Upper lobe of left lung (tissue), 4 donors: ENCODE measurements at regions not wholly inside any gene's neighbourhood (a gene's known extent, or its start where the extent isn't known, plus 50 kb on each side); places are given as distances from the start of the nearest gene placed in this dataset.

Experiments used
- EP300 ChIP-seq, 4 donors: sonication (generic); formaldehyde crosslinking; IDR thresholded peaks; one replicate each; pipeline ENCODE4 v1.5.1; 2017; ENCODE audit warnings: antibody characterized with exemption in 4 of 4, control low read depth in 2 of 4
- POLR2A ChIP-seq, 4 donors: fragments of 450-650 bp; IDR thresholded peaks; one replicate each; pipeline ENCODE4 v1.5.1; 2016 to 2017; ENCODE audit warnings: antibody characterized with exemption in 4 of 4, mild to moderate bottlenecking in 2 of 4
- POLR2AphosphoS5 ChIP-seq, 2 donors: sonication (generic); formaldehyde crosslinking; IDR thresholded peaks; one replicate each; pipeline ENCODE4 v1.5.1; 2017; ENCODE audit warnings: antibody characterized with exemption in 2 of 2
- TF ChIP-seq, protein P1 (sequence below), 6 experiments: fragments of 450-650 bp in 4 of 6; fragments of 200-600 bp in 2 of 6; sonication (generic) in 2 of 6; IDR thresholded peaks; one replicate each; pipeline ENCODE4 v1.5.1; 2016 to 2019; ENCODE audit warnings: antibody characterized with exemption in 6 of 6

DNA sequence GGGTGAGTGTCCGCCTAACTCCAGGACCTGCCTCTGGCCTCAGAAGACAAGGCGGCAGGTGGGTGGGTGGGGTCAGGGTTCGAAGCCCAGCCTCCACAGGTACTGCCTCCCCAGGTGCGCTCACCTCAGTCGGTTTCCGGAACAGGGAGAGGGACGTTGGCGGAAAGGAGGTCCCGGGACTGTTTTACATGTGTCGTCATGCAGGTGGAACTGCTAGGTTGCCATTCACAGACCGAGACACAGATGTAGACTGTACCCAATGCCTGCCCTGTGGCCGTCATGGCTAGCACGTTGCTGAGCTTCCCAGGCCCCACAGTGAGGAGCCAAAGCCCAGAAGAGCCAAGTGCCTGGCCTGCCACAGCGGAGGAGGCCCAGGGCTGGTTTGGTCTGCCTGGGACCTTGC, 284.0 kb upstream of the HS6ST1 start:
- TF ChIP-seq EP300 (IDR thresholded peaks at IDR 0.05) (no peak), POLR2A (IDR thresholded peaks at IDR 0.05) (no peak), POLR2AphosphoS5 (IDR thresholded peaks at IDR 0.05) (no peak)
- TF ChIP-seq, protein P1, sequence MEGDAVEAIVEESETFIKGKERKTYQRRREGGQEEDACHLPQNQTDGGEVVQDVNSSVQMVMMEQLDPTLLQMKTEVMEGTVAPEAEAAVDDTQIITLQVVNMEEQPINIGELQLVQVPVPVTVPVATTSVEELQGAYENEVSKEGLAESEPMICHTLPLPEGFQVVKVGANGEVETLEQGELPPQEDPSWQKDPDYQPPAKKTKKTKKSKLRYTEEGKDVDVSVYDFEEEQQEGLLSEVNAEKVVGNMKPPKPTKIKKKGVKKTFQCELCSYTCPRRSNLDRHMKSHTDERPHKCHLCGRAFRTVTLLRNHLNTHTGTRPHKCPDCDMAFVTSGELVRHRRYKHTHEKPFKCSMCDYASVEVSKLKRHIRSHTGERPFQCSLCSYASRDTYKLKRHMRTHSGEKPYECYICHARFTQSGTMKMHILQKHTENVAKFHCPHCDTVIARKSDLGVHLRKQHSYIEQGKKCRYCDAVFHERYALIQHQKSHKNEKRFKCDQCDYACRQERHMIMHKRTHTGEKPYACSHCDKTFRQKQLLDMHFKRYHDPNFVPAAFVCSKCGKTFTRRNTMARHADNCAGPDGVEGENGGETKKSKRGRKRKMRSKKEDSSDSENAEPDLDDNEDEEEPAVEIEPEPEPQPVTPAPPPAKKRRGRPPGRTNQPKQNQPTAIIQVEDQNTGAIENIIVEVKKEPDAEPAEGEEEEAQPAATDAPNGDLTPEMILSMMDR (IDR thresholded peaks at IDR 0.05), result no peak
